HEK293 (cell line): ENCODE measurements at regions not wholly inside any gene's neighbourhood (a gene's known extent, or its start where the extent isn't known, plus 50 kb on each side); places are given as distances from the start of the nearest gene placed in this dataset.

Experiments
- CTCF ChIA-PET: fragments of 350-600 bp; formaldehyde crosslinking; extraction: SDS; loops from one replicate; lab custom pipeline; 2021; ENCODE audit warnings: antibody characterized with exemption; lab: Yijun Ruan, JAX
- POLR2A ChIA-PET: fragments of 300-600 bp; formaldehyde crosslinking; extraction: SDS; loops from one replicate; lab custom pipeline; 2020; ENCODE audit warnings: antibody characterized with exemption, inconsistent platforms; lab: Yijun Ruan, JAX
- H3K27ac ChIP-seq: fragments of 200-500 bp; sonication (Bioruptor generic); 2 replicates; pipeline ENCODE4 v1.5.1; 2014; ENCODE audit warnings: low read depth, low read length, control low read depth, inconsistent platforms; ENCODE audit errors: extremely low read depth
- H3K36me3 ChIP-seq, 2 experiments: fragments of 200-500 bp in 1 of 2; sonication (Bioruptor generic) in 1 of 2; 1 replicate in 1 of 2; 2 replicates in 1 of 2; pipeline ENCODE4 v1.5.1; 2014 to 2017; ENCODE audit warnings: inconsistent platforms in 2 of 2, low read length in 2 of 2; ENCODE audit not compliant: control insufficient read depth in 2 of 2, insufficient read depth in 1 of 2
- H3K4me1 ChIP-seq: fragments of 200-500 bp; sonication (Bioruptor generic); 2 replicates; pipeline ENCODE4 v1.5.1; 2014; ENCODE audit warnings: mild to moderate bottlenecking, low read length, inconsistent platforms; ENCODE audit not compliant: control insufficient read depth, insufficient read depth
- H3K4me3 ChIP-seq: 2 replicates; pipeline ENCODE4 v1.5.1; 2011; ENCODE audit warnings: low read depth, mild to moderate bottlenecking, control low read depth, low read length, moderate library complexity
- H3K9me3 ChIP-seq: fragments of 200-500 bp; sonication (Bioruptor generic); 2 replicates; pipeline ENCODE4 v1.5.1; 2014; ENCODE audit warnings: low read depth, low read length, inconsistent platforms; ENCODE audit not compliant: control insufficient read depth, insufficient read depth
- BCL11B ChIP-seq: fragments of 450-650 bp; formaldehyde crosslinking; IDR thresholded peaks from 2 replicates; pipeline ENCODE4 v1.5.1; 2016; ENCODE audit warnings: low read depth, missing biosample characterization, missing genetic modification characterization
- HOXC10 ChIP-seq: sonication (generic); formaldehyde crosslinking; IDR thresholded peaks from 2 replicates; pipeline ENCODE4 v1.8.1; 2023; ENCODE audit warnings: mild to moderate bottlenecking, missing genetic modification reagents
- MZF1 ChIP-seq: fragments of 450-650 bp; formaldehyde crosslinking; IDR thresholded peaks from 2 replicates; pipeline ENCODE4 v1.5.1; 2017; ENCODE audit warnings: missing biosample characterization, missing genetic modification characterization, borderline replicate concordance
- SP2 ChIP-seq: fragments of 450-650 bp; formaldehyde crosslinking; IDR thresholded peaks from 2 replicates; pipeline ENCODE4 v1.5.1; 2016; ENCODE audit warnings: missing biosample characterization, missing genetic modification characterization
- SP3 ChIP-seq: fragments of 450-650 bp; formaldehyde crosslinking; IDR thresholded peaks from 2 replicates; pipeline ENCODE4 v1.5.1; 2016; ENCODE audit warnings: missing biosample characterization, missing genetic modification characterization
- ZFP3 ChIP-seq: fragments of 450-650 bp; formaldehyde crosslinking; IDR thresholded peaks from 2 replicates; pipeline ENCODE4 v1.5.1; 2016; ENCODE audit warnings: low read depth, missing biosample characterization, missing genetic modification characterization
- ZFP41 ChIP-seq: fragments of 450-650 bp; formaldehyde crosslinking; IDR thresholded peaks from 2 replicates; pipeline ENCODE4 v1.5.1; 2016; ENCODE audit warnings: missing biosample characterization, missing genetic modification characterization, borderline replicate concordance
- ZNF16 ChIP-seq: fragments of 450-650 bp; formaldehyde crosslinking; IDR thresholded peaks from 2 replicates; pipeline ENCODE4 v1.5.1; 2016; ENCODE audit warnings: low read depth, missing biosample characterization, missing genetic modification characterization
- ZNF292 ChIP-seq: fragments of 450-650 bp; formaldehyde crosslinking; IDR thresholded peaks from 2 replicates; pipeline ENCODE4 v1.5.1; 2016; ENCODE audit warnings: low read depth, missing biosample characterization, missing genetic modification characterization, borderline replicate concordance
- ZNF335 ChIP-seq: fragments of 450-650 bp; formaldehyde crosslinking; conservative IDR thresholded peaks from 2 replicates; pipeline ENCODE4 v1.5.1; 2016; ENCODE audit warnings: missing biosample characterization, missing genetic modification characterization
- ZNF776 ChIP-seq: fragments of 450-650 bp; formaldehyde crosslinking; IDR thresholded peaks from 2 replicates; pipeline ENCODE4 v1.5.0; 2017; ENCODE audit warnings: missing biosample characterization, missing genetic modification characterization, borderline replicate concordance
- TF ChIP-seq, protein P1 (sequence below): IDR thresholded peaks from 2 replicates; pipeline ENCODE4 v1.6.1; 2011; ENCODE audit warnings: mild to moderate bottlenecking, low read depth, low read length, borderline replicate concordance
- TF ChIP-seq, protein P2 (sequence below): fragments of 450-650 bp; formaldehyde crosslinking; IDR thresholded peaks from 2 replicates; pipeline ENCODE4 v1.5.1; 2016; ENCODE audit warnings: missing biosample characterization, missing genetic modification characterization
- TF ChIP-seq, protein P3 (sequence below): fragments of 450-650 bp; formaldehyde crosslinking; IDR thresholded peaks from 2 replicates; pipeline ENCODE4 v1.5.1; 2016; ENCODE audit warnings: missing biosample characterization, missing genetic modification characterization, low read depth
- TF ChIP-seq, protein P4 (sequence below): fragments of 450-650 bp; formaldehyde crosslinking; IDR thresholded peaks from 2 replicates; pipeline ENCODE4 v1.5.1; 2017; ENCODE audit warnings: missing biosample characterization, missing genetic modification characterization
- TF ChIP-seq, protein P5 (sequence below): fragments of 450-650 bp; formaldehyde crosslinking; IDR thresholded peaks from 2 replicates; pipeline ENCODE4 v1.5.1; 2017; ENCODE audit warnings: missing biosample characterization, missing genetic modification characterization
- TF ChIP-seq, protein P6 (sequence below): fragments of 450-650 bp; formaldehyde crosslinking; IDR thresholded peaks from 2 replicates; pipeline ENCODE4 v1.5.1; 2016; ENCODE audit warnings: missing biosample characterization, missing genetic modification characterization

DNA sequence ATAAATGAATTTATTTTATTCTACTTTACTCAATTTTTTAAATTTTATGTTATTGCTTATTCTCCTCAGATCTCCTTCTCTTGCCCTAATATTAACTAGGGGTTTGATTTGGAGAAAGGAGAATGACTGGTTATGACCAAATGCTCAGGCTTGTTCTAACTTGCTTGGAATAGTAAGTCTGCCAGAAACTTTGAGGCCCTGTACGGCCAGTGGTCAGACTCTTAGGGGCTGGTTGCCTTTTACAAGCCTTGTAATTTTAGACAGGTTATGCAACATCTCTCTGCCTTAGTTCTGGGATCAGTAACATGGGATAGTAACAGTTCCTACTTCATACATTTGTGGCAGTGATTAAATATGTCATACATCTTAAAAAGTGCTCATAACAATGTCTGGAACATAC is 279.5 kb downstream of the DUSP10 start (continued):
- TF ChIP-seq, protein P1, sequence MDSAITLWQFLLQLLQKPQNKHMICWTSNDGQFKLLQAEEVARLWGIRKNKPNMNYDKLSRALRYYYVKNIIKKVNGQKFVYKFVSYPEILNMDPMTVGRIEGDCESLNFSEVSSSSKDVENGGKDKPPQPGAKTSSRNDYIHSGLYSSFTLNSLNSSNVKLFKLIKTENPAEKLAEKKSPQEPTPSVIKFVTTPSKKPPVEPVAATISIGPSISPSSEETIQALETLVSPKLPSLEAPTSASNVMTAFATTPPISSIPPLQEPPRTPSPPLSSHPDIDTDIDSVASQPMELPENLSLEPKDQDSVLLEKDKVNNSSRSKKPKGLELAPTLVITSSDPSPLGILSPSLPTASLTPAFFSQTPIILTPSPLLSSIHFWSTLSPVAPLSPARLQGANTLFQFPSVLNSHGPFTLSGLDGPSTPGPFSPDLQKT: no peak

GRCh38 chr1:221468546-221468945 is 273.3 kb downstream of the DUSP10 start:
- ChIA-PET POLR2A (no interaction called here), CTCF (interaction anchor here (0.7 to 3.5 kb wide), 2 partner anchors 10 to 1093 kb away, joined by 3 to 19 read pairs; no protein-coding TSS in a partner anchor)
- no peaks in the 10 kb centered on the region for H3K36me3 ChIP-seq
- TF ChIP-seq BCL11B: no peak
- no peak for TF ChIP-seq HOXC10
- no peak for TF ChIP-seq ZFP41 (tag by site-specific recombination)
- no peak for TF ChIP-seq SP3 (tag by site-specific recombination)
- H3K4me1 ChIP-seq: no peaks in the 10 kb centered on the region
- no peak overlapping the region for H3K27ac ChIP-seq
- no peak overlapping the region for H3K4me3 ChIP-seq
- no peaks in the 10 kb centered on the region for H3K9me3 ChIP-seq

DNA sequence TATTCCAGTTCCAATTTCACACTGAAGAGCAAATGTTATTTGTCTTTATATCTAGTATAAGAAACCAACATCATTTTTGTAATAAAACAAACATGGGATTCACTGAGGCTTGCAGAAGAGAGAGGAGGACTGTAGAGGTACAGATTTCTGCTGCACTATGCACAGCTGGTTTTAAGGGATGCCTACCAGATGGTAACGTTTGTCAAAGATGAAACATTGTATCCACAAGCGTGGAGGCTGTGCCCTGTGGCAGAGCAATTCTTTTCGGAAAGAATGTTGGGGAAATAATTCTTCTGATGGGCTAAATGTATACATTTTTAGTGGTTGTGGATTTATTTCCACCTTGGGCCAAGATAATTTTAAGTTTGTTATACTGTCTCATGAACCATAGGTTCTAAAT is 272.4 kb downstream of the DUSP10 start:
- H3K4me3 ChIP-seq: no peak overlapping the region
- TF ChIP-seq ZFP3 (no peak), SP2 (tag by site-specific recombination) (no peak)
- TF ChIP-seq, protein P2, sequence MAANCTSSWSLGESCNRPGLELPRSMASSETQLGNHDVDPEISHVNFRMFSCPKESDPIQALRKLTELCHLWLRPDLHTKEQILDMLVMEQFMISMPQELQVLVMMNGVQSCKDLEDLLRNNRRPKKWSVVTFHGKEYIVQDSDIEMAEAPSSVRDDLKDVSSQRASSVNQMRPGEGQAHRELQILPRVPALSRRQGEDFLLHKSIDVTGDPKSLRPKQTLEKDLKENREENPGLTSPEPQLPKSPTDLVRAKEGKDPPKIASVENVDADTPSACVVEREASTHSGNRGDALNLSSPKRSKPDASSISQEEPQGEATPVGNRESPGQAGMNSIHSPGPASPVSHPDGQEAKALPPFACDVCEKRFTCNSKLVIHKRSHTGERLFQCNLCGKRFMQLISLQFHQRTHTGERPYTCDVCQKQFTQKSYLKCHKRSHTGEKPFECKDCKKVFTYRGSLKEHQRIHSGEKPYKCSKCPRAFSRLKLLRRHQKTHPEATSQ: no peak
- TF ChIP-seq, protein P3, sequence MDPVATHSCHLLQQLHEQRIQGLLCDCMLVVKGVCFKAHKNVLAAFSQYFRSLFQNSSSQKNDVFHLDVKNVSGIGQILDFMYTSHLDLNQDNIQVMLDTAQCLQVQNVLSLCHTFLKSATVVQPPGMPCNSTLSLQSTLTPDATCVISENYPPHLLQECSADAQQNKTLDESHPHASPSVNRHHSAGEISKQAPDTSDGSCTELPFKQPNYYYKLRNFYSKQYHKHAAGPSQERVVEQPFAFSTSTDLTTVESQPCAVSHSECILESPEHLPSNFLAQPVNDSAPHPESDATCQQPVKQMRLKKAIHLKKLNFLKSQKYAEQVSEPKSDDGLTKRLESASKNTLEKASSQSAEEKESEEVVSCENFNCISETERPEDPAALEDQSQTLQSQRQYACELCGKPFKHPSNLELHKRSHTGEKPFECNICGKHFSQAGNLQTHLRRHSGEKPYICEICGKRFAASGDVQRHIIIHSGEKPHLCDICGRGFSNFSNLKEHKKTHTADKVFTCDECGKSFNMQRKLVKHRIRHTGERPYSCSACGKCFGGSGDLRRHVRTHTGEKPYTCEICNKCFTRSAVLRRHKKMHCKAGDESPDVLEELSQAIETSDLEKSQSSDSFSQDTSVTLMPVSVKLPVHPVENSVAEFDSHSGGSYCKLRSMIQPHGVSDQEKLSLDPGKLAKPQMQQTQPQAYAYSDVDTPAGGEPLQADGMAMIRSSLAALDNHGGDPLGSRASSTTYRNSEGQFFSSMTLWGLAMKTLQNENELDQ (tag by site-specific recombination): no peak
- TF ChIP-seq, protein P4, sequence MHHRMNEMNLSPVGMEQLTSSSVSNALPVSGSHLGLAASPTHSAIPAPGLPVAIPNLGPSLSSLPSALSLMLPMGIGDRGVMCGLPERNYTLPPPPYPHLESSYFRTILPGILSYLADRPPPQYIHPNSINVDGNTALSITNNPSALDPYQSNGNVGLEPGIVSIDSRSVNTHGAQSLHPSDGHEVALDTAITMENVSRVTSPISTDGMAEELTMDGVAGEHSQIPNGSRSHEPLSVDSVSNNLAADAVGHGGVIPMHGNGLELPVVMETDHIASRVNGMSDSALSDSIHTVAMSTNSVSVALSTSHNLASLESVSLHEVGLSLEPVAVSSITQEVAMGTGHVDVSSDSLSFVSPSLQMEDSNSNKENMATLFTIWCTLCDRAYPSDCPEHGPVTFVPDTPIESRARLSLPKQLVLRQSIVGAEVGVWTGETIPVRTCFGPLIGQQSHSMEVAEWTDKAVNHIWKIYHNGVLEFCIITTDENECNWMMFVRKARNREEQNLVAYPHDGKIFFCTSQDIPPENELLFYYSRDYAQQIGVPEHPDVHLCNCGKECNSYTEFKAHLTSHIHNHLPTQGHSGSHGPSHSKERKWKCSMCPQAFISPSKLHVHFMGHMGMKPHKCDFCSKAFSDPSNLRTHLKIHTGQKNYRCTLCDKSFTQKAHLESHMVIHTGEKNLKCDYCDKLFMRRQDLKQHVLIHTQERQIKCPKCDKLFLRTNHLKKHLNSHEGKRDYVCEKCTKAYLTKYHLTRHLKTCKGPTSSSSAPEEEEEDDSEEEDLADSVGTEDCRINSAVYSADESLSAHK: no peak
- H3K27ac ChIP-seq: no peak overlapping the region
- ChIA-PET POLR2A (no interaction called here), CTCF (interaction anchor here (0.7 to 3.5 kb wide), 2 partner anchors 9 to 1092 kb away, joined by 3 to 19 read pairs; no protein-coding TSS in a partner anchor)
- H3K9me3 ChIP-seq: no peaks in the 10 kb centered on the region
- H3K4me1 ChIP-seq: no peaks in the 10 kb centered on the region
- no peaks in the 10 kb centered on the region for H3K36me3 ChIP-seq

GRCh38 chr1:221470000-221470698 is 271.7 kb downstream of the DUSP10 start:
- Histone ChIP-seq H3K27ac (no peak overlapping the region), H3K4me3 (no peak overlapping the region), H3K4me1 (no peaks in the 10 kb centered on the region), H3K9me3 (no peaks in the 10 kb centered on the region), H3K36me3 (no peaks in the 10 kb centered on the region)
- CTCF ChIA-PET: interaction anchor here (3.5 kb wide), 1 partner anchor 8 kb away, joined by 19 read pairs; no protein-coding TSS in a partner anchor
- POLR2A ChIA-PET: no interaction called here
- no peak for TF ChIP-seq MZF1
- TF ChIP-seq ZNF16 (tag by site-specific recombination): no peak
- TF ChIP-seq ZNF335 (tag by site-specific recombination): no peak
- TF ChIP-seq ZFP41 (tag by site-specific recombination): no peak
- TF ChIP-seq, protein P5, sequence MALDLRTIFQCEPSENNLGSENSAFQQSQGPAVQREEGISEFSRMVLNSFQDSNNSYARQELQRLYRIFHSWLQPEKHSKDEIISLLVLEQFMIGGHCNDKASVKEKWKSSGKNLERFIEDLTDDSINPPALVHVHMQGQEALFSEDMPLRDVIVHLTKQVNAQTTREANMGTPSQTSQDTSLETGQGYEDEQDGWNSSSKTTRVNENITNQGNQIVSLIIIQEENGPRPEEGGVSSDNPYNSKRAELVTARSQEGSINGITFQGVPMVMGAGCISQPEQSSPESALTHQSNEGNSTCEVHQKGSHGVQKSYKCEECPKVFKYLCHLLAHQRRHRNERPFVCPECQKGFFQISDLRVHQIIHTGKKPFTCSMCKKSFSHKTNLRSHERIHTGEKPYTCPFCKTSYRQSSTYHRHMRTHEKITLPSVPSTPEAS (tag by site-specific recombination): no peak
- TF ChIP-seq ZNF292 (tag by site-specific recombination): no peak
- TF ChIP-seq, protein P6, sequence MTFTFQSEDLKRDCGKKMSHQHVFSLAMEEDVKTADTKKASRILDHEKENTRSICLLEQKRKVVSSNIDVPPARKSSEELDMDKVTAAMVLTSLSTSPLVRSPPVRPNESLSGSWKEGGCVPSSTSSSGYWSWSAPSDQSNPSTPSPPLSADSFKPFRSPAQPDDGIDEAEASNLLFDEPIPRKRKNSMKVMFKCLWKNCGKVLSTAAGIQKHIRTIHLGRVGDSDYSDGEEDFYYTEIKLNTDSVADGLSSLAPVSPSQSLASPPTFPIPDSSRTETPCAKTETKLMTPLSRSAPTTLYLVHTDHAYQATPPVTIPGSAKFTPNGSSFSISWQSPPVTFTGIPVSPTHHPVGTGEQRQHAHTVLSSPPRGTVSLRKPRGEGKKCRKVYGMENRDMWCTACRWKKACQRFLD (tag by site-specific recombination): no peak
- no peak for TF ChIP-seq ZNF776 (tag by site-specific recombination)
